ENCODE measurements at regions not wholly inside any gene's neighbourhood (a gene's known extent, or its start where the extent isn't known, plus 50 kb on each side); places are given as distances from the start of the nearest gene placed in this dataset.

DNA sequence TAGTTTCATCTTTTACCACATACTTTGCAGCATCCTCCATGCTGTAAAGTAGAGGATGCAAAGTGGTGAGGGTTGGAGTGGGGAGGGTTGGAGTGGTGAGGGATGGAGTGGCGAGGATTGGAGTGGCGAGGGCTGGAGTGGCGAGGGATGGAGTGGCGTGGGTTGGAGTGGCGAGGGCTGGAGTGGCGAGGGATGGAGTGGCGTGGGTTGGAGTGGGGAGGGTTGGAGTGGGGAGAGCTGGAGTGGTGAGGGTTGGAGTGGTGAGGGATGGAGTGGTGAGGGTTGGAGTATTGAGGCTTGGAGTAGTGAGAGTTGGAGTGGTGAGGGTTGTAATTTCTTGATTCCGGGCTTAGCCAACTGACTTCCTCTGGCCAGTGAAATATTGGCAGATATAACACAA, 618.3 kb downstream of the MRPL39 start:
- Histone ChIP-seq H2AK5ac (ENCODE audit: low read depth, low read length) (no peak overlapping the region), H2BK20ac (ENCODE audit: low read depth, low read length) (no peak overlapping the region), H3K4me3 (ENCODE audit: insufficient read depth, low read depth, low read length) (no peak overlapping the region), H3K4me1 (ENCODE audit: control insufficient read depth, insufficient read depth, low read length) (no peaks in the 10 kb centered on the region), H4K8ac (ENCODE audit: low read depth in 2 of 2, low read length in 2 of 2) (no peak overlapping the region), H4K91ac (ENCODE audit: insufficient read depth, low read depth, low read length) (no peak overlapping the region), H4K20me1 (ENCODE audit: insufficient read depth, low read length) (no peaks in the 10 kb centered on the region), H2AFZ (replicated peaks; ENCODE audit: low read length, poor library complexity) (no peak overlapping the region), H3K56ac (ENCODE audit: extremely low read depth, insufficient read depth, low read length) (no peak overlapping the region), H3K14ac (replicated peaks; ENCODE audit: low read depth, low read length) (no peak overlapping the region), H3K79me1 (ENCODE audit: low read depth in 1 of 2, low read length in 2 of 2) (no peaks in the 10 kb centered on the region), H3K9ac (ENCODE audit: low read depth, low read length) (no peak overlapping the region), H3K9me3 (ENCODE audit: control insufficient read depth, insufficient read depth, low read length) (peaks cover 3% of the 10 kb centered on the region), H3K36me3 (ENCODE audit: control insufficient read depth, insufficient read depth, low read length) (no peaks in the 10 kb centered on the region), H3K18ac (ENCODE audit: low read depth, low read length) (no peak overlapping the region), H2AK9ac (replicated peaks; ENCODE audit: low read depth, low read length, poor library complexity) (no peak overlapping the region), H4K5ac (ENCODE audit: low read depth, low read length) (no peak overlapping the region), H3K27me3 (ENCODE audit: control insufficient read depth, insufficient read depth, low read length) (no peaks in the 10 kb centered on the region), H2BK120ac (ENCODE audit: low read depth, low read length) (no peak overlapping the region), H2BK5ac (ENCODE audit: low read depth, low read length, poor library complexity, severe bottlenecking) (no peak overlapping the region), H3K9me1 (ENCODE audit: insufficient read depth, low read length) (no peaks in the 10 kb centered on the region), H2BK15ac (ENCODE audit: low read depth, low read length) (no peak overlapping the region), H3K27ac (ENCODE audit: insufficient read depth, low read length) (no peak overlapping the region), H3K4ac (ENCODE audit: low read depth, low read length) (no peak overlapping the region), H3K4me2 (ENCODE audit: low read depth, low read length) (no peak overlapping the region), H3K23ac (ENCODE audit: low read depth, low read length) (no peak overlapping the region)
- dilution Hi-C loops (cut with HindIII; ENCODE audit: low sequenced_read_pairs, unreplicated experiment) = no loop called here
- CTCF ChIA-PET = no interaction called here
- ATAC-seq (ENCODE audit: low read depth) (no peak), DNase-seq (no peak)
- no TSS peak for BruUV-seq (replicated peaks)
- intact Hi-C loops (cut with micrococcal nuclease) = no loop called here
- TF ChIP-seq MXI1 (IDR thresholded peaks at IDR 0.05; ENCODE audit: borderline replicate concordance, low read depth, low read length) (no peak), MAZ (IDR thresholded peaks at IDR 0.05; ENCODE audit: borderline replicate concordance, low read depth, low read length) (no peak), NFE2L2 (IDR thresholded peaks at IDR 0.05; ENCODE audit: low read depth, low read length) (no peak), RCOR1 (IDR thresholded peaks at IDR 0.05; ENCODE audit: insufficient replicate concordance, low read length) (no peak), FOS (IDR thresholded peaks at IDR 0.05; ENCODE audit: low read depth, low read length) (no peak), MAFK (IDR thresholded peaks at IDR 0.05; ENCODE audit: low read depth, low read length) (no peak), RFX5 (IDR thresholded peaks at IDR 0.05; ENCODE audit: low read depth, low read length) (no peak), BHLHE40 (IDR thresholded peaks at IDR 0.05; ENCODE audit: low read depth, low read length) (no peak)
- TF ChIP-seq, protein P1, sequence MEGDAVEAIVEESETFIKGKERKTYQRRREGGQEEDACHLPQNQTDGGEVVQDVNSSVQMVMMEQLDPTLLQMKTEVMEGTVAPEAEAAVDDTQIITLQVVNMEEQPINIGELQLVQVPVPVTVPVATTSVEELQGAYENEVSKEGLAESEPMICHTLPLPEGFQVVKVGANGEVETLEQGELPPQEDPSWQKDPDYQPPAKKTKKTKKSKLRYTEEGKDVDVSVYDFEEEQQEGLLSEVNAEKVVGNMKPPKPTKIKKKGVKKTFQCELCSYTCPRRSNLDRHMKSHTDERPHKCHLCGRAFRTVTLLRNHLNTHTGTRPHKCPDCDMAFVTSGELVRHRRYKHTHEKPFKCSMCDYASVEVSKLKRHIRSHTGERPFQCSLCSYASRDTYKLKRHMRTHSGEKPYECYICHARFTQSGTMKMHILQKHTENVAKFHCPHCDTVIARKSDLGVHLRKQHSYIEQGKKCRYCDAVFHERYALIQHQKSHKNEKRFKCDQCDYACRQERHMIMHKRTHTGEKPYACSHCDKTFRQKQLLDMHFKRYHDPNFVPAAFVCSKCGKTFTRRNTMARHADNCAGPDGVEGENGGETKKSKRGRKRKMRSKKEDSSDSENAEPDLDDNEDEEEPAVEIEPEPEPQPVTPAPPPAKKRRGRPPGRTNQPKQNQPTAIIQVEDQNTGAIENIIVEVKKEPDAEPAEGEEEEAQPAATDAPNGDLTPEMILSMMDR (conservative IDR thresholded peaks at IDR 0.05; ENCODE audit: low read depth, low read length) = no peak
- in situ Hi-C loops (cut with MboI; ENCODE audit: low sequenced_read_pairs) = no loop called here
- 68% methylated on average over 5 of the region's 8 CpGs; no CpG with 5 or more reads in 1 of the 2 experiments for whole genome bisulfite sequencing, 2 experiments (ENCODE audit: extremely low coverage in 2 of 2, insufficient read length in 1 of 2)
- POLR2A ChIA-PET (ENCODE audit: unreplicated experiment) = interaction anchor here (0.6 kb wide), 1 partner anchor 1595 kb away, joined by 3 read pairs; no protein-coding TSS in a partner anchor

All from IMR-90 (cell line).